GM13976 (cell line): ENCODE measurements at regions not wholly inside any gene's neighbourhood (a gene's known extent, or its start where the extent isn't known, plus 50 kb on each side); places are given as distances from the start of the nearest gene placed in this dataset.
"Not testable (repeated sequence)": the region's sequence is repeated elsewhere in the genome, so short reads cannot be mapped to it uniquely, and the experiment has no call there.

Source experiments
- DNase-seq: peaks from one replicate; pipeline ENCODE4 v3.0.0; 2012; ENCODE audit warnings: low spot score
- in situ Hi-C: fragments of 300-500 bp; cut with MboI; formaldehyde crosslinking; loops from one replicate; pipeline ENCODE4 v1.12.0; 2022; ENCODE audit warnings: low sequenced_read_pairs, mixed read lengths, inconsistent platforms; ENCODE audit not compliant: unreplicated experiment
- TF ChIP-seq, protein P1 (sequence below): IDR thresholded peaks from 2 replicates; pipeline ENCODE4 v1.5.1; 2012; ENCODE audit warnings: borderline replicate concordance, mild to moderate bottlenecking; ENCODE audit not compliant: insufficient read depth; ENCODE audit errors: extremely low read depth, missing control alignments, control extremely low read depth

DNA sequence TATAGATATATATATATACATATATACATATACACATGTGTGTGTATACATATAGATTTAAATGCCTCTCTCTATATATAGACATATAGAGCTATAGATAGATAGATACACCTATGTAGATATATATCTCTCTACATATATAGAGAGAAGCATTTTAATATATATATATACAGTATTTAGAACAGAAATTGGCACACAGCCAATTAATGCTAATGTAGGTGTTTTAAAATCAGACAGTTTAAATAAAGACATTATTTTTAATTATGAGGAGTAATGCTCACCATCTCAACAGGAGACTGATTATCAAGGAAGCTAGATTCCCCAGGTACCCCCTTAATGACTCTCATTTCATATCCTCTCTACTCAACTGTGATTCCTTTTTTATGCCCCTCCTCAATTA, 170.7 kb upstream of the CRIM1 start:
- in situ Hi-C loops = no loop called here
- no peak for DNase-seq
- TF ChIP-seq, protein P1, sequence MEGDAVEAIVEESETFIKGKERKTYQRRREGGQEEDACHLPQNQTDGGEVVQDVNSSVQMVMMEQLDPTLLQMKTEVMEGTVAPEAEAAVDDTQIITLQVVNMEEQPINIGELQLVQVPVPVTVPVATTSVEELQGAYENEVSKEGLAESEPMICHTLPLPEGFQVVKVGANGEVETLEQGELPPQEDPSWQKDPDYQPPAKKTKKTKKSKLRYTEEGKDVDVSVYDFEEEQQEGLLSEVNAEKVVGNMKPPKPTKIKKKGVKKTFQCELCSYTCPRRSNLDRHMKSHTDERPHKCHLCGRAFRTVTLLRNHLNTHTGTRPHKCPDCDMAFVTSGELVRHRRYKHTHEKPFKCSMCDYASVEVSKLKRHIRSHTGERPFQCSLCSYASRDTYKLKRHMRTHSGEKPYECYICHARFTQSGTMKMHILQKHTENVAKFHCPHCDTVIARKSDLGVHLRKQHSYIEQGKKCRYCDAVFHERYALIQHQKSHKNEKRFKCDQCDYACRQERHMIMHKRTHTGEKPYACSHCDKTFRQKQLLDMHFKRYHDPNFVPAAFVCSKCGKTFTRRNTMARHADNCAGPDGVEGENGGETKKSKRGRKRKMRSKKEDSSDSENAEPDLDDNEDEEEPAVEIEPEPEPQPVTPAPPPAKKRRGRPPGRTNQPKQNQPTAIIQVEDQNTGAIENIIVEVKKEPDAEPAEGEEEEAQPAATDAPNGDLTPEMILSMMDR = no peak

DNA sequence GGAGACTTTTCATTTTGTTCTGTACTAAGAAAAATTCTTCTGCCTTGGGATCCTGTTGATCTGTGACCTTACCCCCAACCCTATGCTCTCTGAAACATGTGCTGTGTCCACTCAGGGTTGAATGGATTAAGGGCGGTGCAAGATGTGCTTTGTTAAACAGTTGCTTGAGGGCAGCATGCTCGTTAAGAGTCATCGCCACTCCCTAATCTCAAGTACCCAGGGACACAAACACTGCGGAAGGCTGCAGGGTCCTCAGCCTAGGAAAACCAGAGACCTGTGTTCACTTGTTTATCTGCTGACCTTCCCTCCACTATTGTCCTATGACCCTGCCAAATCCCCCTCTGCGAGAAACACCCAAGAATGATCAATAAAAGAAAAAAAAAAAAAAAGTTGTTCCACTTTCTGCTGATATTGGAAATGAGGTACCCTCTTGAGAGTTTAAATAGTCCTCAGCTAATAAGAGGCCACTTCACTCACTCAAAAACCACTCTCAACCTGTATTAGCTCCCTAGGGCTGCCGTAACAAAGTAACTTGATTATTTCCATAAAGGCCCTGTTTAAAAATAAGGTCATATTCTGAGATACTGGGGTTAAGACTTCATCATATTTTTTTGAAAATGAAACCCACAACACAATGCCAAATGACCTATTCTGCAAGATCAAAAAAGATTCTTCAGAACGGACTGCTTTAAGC, 174.6 kb upstream of the CRIM1 start:
- DNase-seq, in situ Hi-C loops: not testable (repeated sequence)

DNA sequence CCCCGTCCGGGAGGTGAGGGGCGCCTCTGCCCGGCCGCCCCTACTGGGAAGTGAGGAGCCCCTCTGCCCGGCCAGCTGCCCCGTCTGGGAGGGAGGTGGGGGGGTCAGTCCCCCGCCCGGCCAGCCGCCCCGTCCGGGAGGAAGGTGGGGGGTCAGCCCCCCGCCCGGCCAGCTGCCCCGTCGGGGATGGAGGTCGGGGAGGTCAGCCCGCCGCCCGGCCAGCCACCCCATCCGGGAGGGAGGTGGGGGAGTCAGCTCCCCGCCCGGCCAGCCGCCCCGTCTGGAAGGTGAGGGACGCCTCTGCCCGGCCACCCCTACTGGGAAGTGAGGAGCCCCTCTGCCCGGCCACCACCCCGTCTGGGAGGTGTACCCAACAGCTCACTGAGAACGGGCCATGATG, 175.3 kb upstream of the CRIM1 start:
- in situ Hi-C loops = not testable (repeated sequence)

DNA sequence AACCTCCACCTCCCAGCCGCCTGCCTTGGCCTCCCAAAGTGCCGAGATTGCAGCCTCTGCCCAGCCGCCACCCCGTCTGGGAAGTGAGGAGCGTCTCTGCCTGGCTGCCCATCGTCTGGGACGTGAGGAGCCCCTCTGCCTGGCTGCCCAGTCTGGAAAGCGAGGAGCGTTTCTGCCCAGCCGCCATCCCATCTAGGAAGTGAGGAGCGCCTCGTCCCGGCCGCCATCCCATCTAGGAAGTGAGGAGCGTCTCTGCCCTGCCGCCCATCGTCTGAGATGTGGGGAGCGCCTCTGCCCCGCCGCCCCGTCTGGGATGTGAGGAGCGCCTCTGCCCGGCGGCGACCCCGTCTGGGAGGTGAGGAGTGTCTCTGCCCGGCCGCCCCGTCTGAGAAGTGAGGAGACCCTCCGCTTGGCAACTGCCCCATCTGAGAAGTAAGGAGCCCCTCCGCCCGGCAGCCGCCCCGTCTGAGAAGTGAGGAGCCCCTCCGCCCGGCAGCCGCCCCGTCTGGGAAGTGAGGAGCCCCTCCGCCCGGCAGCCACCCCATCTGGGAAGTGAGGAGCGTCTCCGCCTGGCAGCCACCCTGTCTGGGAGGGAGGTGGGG, 175.8 kb upstream of the CRIM1 start:
- in situ Hi-C loops, DNase-seq: not testable (repeated sequence)

More for the DNA sequence above, 175.3 kb upstream of the CRIM1 start:
- DNase-seq = not testable (repeated sequence)

DNA sequence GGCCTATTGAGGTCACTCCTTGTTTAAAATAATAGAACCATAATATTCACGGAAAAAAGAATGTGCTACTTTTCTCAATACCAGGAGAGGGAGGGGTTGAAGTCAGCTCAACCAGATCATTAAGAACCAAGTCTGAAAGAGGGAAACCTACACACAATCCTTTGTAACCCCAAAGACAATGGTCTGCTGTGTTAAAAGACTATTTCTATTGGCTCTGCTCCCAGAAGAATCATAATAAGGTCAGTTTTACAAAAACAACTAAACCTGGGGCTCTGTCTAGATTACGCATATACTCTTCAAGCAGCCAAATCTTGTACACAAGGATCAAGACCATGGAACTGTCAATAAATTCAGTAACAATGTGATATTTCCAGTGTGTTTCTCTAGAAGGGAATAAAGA, 177.2 kb upstream of the CRIM1 start:
- in situ Hi-C loops = no loop called here
- DNase-seq = no peak
- TF ChIP-seq, protein P1 = no peak

DNA sequence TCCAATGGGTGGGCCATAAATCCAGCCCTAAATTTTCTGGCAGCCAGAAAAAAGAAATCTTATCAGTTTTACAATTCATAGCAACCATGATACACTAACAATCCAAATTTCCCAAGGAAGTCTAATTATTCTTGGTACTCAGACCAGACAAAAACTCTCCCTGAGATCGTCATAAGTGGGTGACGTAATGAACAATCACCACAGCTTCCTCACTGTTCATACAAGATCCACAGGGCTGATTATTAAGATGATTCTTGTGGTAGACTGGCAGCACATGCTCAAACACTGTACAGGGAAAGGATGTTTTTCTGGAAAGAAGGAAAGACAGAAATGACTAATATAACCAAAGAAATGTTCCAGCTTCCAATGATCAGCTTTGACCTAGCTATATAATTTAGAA, 178.3 kb upstream of the CRIM1 start:
- in situ Hi-C loops = no loop called here
- no peak for DNase-seq
- TF ChIP-seq, protein P1 = no peak

DNA sequence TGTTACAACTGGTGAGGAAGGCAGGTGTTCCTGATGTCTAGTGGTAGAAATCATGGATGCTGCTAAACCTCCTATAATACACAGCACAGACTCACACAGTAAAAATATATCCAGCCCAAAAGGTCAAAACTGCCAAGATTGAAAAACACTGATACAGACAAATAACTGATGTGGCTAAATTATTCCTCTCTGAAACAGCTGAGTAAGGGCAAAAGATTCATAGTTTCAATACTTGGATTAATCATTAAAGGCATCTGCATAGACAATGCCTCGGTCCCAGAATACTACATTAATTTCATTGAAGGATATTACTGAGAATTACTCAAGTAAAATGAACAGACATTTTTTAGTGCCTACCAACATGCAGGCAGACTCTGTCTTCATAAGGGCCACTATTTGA, 180.7 kb upstream of the CRIM1 start:
- in situ Hi-C loops = no loop called here
- no peak for DNase-seq
- TF ChIP-seq, protein P1 = no peak

DNA sequence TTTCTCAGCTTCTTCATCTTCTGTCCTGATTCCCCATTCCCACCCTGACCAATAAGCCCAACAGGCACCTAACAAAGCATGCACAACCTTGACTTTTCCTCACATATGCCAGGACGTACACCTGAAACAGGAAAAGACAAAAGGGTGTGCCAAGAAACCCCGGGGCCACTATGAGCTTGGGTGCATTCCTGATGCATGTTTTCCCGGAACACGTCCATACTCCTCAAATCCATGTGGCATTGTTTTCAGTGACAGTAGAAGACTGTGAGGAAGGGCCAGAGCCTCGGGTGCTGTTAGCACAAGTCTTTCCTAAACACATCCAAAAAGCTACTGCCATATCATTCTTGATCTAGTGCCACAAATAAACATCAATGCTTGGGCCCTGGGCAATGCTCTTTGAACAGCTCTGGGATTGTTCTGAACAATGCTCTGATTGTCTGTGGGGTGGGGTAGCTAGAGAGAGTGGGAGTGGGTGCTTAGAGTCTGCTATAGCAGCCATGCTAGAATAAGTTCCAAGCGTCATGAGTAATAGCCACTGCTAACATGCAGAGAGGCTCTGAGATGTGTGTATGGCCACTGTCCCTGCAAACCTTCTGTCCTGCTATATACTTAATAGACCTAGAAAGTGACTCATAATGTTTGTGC, 181.7 kb upstream of the CRIM1 start:
- TF ChIP-seq, protein P1 = no peak
- in situ Hi-C loops = no loop called here
- no peak for DNase-seq
